Activated T-helper 1 cell treated with anti-CD3 and anti-CD28 coated beads, Interleukin-12 subunit alpha, Interleukin-12 subunit beta, Interleukin-2, Interleukin-4 antibody, amounts not matched to agents 30 ng/mL and 10 ng/mL and 1 ng/mL, durations not matched to agents 14 hours and 24 hours and 36 hours (primary cell): ENCODE measurements at regions not wholly inside any gene's neighbourhood (a gene's known extent, or its start where the extent isn't known, plus 50 kb on each side); places are given as distances from the start of the nearest gene placed in this dataset.

Experiments
- DNase-seq: peaks from one replicate; pipeline ENCODE4 v3.0.0; 2021; ENCODE audit warnings: low spot score
- H3K27ac Mint-ChIP-seq: one replicate; pipeline ENCODE4 v1.8.0; 2021; ENCODE audit warnings: mild to moderate bottlenecking, mixed read lengths
- H3K27me3 Mint-ChIP-seq: one replicate; pipeline ENCODE4 v1.8.0; 2022; ENCODE audit warnings: mild to moderate bottlenecking, moderate library complexity, mixed read lengths; ENCODE audit not compliant: insufficient read depth
- H3K36me3 Mint-ChIP-seq: one replicate; pipeline ENCODE4 v1.8.0; 2021; ENCODE audit warnings: low read depth, mixed read lengths
- H3K4me1 Mint-ChIP-seq: one replicate; pipeline ENCODE4 v1.8.0; 2021; ENCODE audit warnings: low read depth, mixed read lengths
- H3K4me3 Mint-ChIP-seq: one replicate; pipeline ENCODE4 v1.8.0; 2021; ENCODE audit warnings: mild to moderate bottlenecking, moderate library complexity, mixed read lengths
- H3K9me3 Mint-ChIP-seq: one replicate; pipeline ENCODE4 v1.8.0; 2021; ENCODE audit warnings: mixed read lengths
- intact Hi-C: fragments of 100-400 bp; cut with micrococcal nuclease; formaldehyde crosslinking; loops from one replicate; pipeline ENCODE4 v1.15.1; 2024

GRCh38 chr14:33871394-33871793, 79.5 kb downstream of the EGLN3 start:
- Mint-ChIP-seq H3K36me3 (peaks cover 10% of the 10 kb centered on the region), H3K9me3 (peaks cover 30% of the 10 kb centered on the region), H3K27me3 (peaks cover 12% of the 10 kb centered on the region), H3K27ac (no peak overlapping the region), H3K4me1 (no peaks in the 10 kb centered on the region), H3K4me3 (no peak overlapping the region)
- no peak for DNase-seq
- intact Hi-C loops, result no loop called here

- Mint-ChIP-seq H3K27me3 (peaks cover 7% of the 10 kb centered on the region), H3K36me3 (peaks cover 3% of the 10 kb centered on the region), H3K27ac (no peak overlapping the region), H3K9me3 (peaks cover 6% of the 10 kb centered on the region), H3K4me1 (no peaks in the 10 kb centered on the region), H3K4me3 (no peak overlapping the region)
- DNase-seq, result no peak
- intact Hi-C loops, result no loop called here
Observed at GRCh38 chr14:33866425-33867088, 84.3 kb downstream of the EGLN3 start.

GRCh38 chr14:33862261-33862802, 88.5 kb downstream of the EGLN3 start:
- intact Hi-C loops, result no loop called here
- no peak overlapping the region for H3K4me3 Mint-ChIP-seq
- H3K4me1 Mint-ChIP-seq, result peaks cover 35% of the 10 kb centered on the region
- H3K27me3 Mint-ChIP-seq, result peaks cover 4% of the 10 kb centered on the region
- H3K36me3 Mint-ChIP-seq, result peaks cover 3% of the 10 kb centered on the region
- DNase-seq, result no peak
- H3K27ac Mint-ChIP-seq, result no peak overlapping the region
- peaks cover 6% of the 10 kb centered on the region for H3K9me3 Mint-ChIP-seq

GRCh38 chr14:33859306-33859705, 91.6 kb downstream of the EGLN3 start:
- H3K4me3 Mint-ChIP-seq, result no peak overlapping the region
- H3K4me1 Mint-ChIP-seq, result peaks cover 51% of the 10 kb centered on the region
- H3K9me3 Mint-ChIP-seq, result no peaks in the 10 kb centered on the region
- H3K36me3 Mint-ChIP-seq, result no peaks in the 10 kb centered on the region
- peaks cover 14% of the 10 kb centered on the region for H3K27me3 Mint-ChIP-seq
- DNase-seq, result no peak
- H3K27ac Mint-ChIP-seq, result no peak overlapping the region
- intact Hi-C loops, result loop anchor here (5.0 kb wide), 1 partner anchor 183 kb away; no protein-coding TSS in a partner anchor

- Mint-ChIP-seq H3K27ac (no peak overlapping the region), H3K9me3 (no peaks in the 10 kb centered on the region), H3K4me3 (no peak overlapping the region), H3K27me3 (peaks cover 16% of the 10 kb centered on the region), H3K4me1 (peaks cover 51% of the 10 kb centered on the region), H3K36me3 (no peaks in the 10 kb centered on the region)
- no peak for DNase-seq
- intact Hi-C loops, result loop anchor here (5.0 kb wide), 1 partner anchor 185 kb away; no protein-coding TSS in a partner anchor
Observed at GRCh38 chr14:33857650-33858049, 93.2 kb downstream of the EGLN3 start.

- Mint-ChIP-seq H3K27ac (no peak overlapping the region), H3K4me3 (no peak overlapping the region), H3K36me3 (peaks cover 2% of the 10 kb centered on the region), H3K4me1 (peaks cover 49% of the 10 kb centered on the region), H3K9me3 (no peaks in the 10 kb centered on the region), H3K27me3 (peaks cover 28% of the 10 kb centered on the region)
- intact Hi-C loops, result loop anchor here (5.0 kb wide), 1 partner anchor 187 kb away; no protein-coding TSS in a partner anchor
- no peak for DNase-seq
Observed at GRCh38 chr14:33855672-33856071, 95.2 kb downstream of the EGLN3 start.
